Endothelial cell (in vitro differentiated cells): ENCODE measurements at regions not wholly inside any gene's neighbourhood (a gene's known extent, or its start where the extent isn't known, plus 50 kb on each side); places are given as distances from the start of the nearest gene placed in this dataset.

Experiments
- DNase-seq: peaks from one replicate; pipeline ENCODE4 v3.0.0; 2021; ENCODE audit warnings: low spot score
- H3K27ac Mint-ChIP-seq: one replicate; pipeline ENCODE4 v1.8.0; 2021; ENCODE audit warnings: mixed read lengths, inconsistent platforms; ENCODE audit not compliant: unreplicated experiment
- H3K27me3 Mint-ChIP-seq: one replicate; pipeline ENCODE4 v1.8.0; 2021; ENCODE audit warnings: mild to moderate bottlenecking, moderate library complexity, mixed read lengths, inconsistent platforms; ENCODE audit not compliant: unreplicated experiment
- H3K36me3 Mint-ChIP-seq: one replicate; pipeline ENCODE4 v1.8.0; 2021; ENCODE audit warnings: mild to moderate bottlenecking, low read depth, mixed read lengths, inconsistent platforms; ENCODE audit not compliant: unreplicated experiment
- H3K4me1 Mint-ChIP-seq: one replicate; pipeline ENCODE4 v1.8.0; 2021; ENCODE audit warnings: mild to moderate bottlenecking, mixed read lengths, inconsistent platforms; ENCODE audit not compliant: unreplicated experiment
- H3K4me3 Mint-ChIP-seq: one replicate; pipeline ENCODE4 v1.8.0; 2021; ENCODE audit warnings: mild to moderate bottlenecking, mixed read lengths, inconsistent platforms; ENCODE audit not compliant: unreplicated experiment
- H3K9me3 Mint-ChIP-seq: one replicate; pipeline ENCODE4 v1.8.0; 2021; ENCODE audit warnings: mixed read lengths, inconsistent platforms; ENCODE audit not compliant: unreplicated experiment
- CTCF ChIP-seq: fragments of 200-600 bp; sonication (generic); IDR thresholded peaks from one replicate; pipeline ENCODE4 v1.5.0; 2021; ENCODE audit warnings: antibody characterized with exemption; ENCODE audit not compliant: unreplicated experiment

GRCh38 chr1:90782046-90782445 is 64.9 kb upstream of the BARHL2 start:
- Mint-ChIP-seq H3K9me3 (no peaks in the 10 kb centered on the region), H3K36me3 (no peaks in the 10 kb centered on the region), H3K27me3 (no peaks in the 10 kb centered on the region), H3K4me1 (no peaks in the 10 kb centered on the region), H3K4me3 (no peak overlapping the region), H3K27ac (no peak overlapping the region)
- no peak for DNase-seq
- no peak for TF ChIP-seq CTCF

- no peak for TF ChIP-seq CTCF
- Mint-ChIP-seq H3K27ac (no peak overlapping the region), H3K4me1 (no peaks in the 10 kb centered on the region), H3K9me3 (no peaks in the 10 kb centered on the region), H3K36me3 (no peaks in the 10 kb centered on the region), H3K4me3 (no peak overlapping the region), H3K27me3 (no peaks in the 10 kb centered on the region)
- no peak for DNase-seq
These were observed 64.4 kb upstream of the BARHL2 start for GRCh38 chr1:90781534-90781933.

- DNase-seq, result no peak
- Mint-ChIP-seq H3K27me3 (no peaks in the 10 kb centered on the region), H3K4me3 (no peak overlapping the region), H3K9me3 (no peaks in the 10 kb centered on the region), H3K4me1 (no peaks in the 10 kb centered on the region), H3K36me3 (no peaks in the 10 kb centered on the region), H3K27ac (no peak overlapping the region)
- no peak for TF ChIP-seq CTCF
These were observed 63.9 kb upstream of the BARHL2 start for GRCh38 chr1:90780981-90781380.

- no peaks in the 10 kb centered on the region for H3K36me3 Mint-ChIP-seq
- H3K9me3 Mint-ChIP-seq, result no peaks in the 10 kb centered on the region
- no peak overlapping the region for H3K4me3 Mint-ChIP-seq
- H3K27me3 Mint-ChIP-seq, result no peaks in the 10 kb centered on the region
- H3K27ac Mint-ChIP-seq, result no peak overlapping the region
- H3K4me1 Mint-ChIP-seq, result no peaks in the 10 kb centered on the region
- TF ChIP-seq CTCF, result no peak
- no peak for DNase-seq
These were observed 62.5 kb upstream of the BARHL2 start for GRCh38 chr1:90779573-90779972.

- Mint-ChIP-seq H3K4me1 (no peaks in the 10 kb centered on the region), H3K27me3 (no peaks in the 10 kb centered on the region), H3K36me3 (no peaks in the 10 kb centered on the region), H3K27ac (no peak overlapping the region), H3K9me3 (no peaks in the 10 kb centered on the region), H3K4me3 (no peak overlapping the region)
- no peak for DNase-seq
- TF ChIP-seq CTCF, result no peak
These were observed 61.4 kb upstream of the BARHL2 start for GRCh38 chr1:90778486-90778885.
